Thyroid gland (tissue), 4 donors: ENCODE measurements at regions not wholly inside any gene's neighbourhood (a gene's known extent, or its start where the extent isn't known, plus 50 kb on each side); places are given as distances from the start of the nearest gene placed in this dataset.

Experiments used
- POLR2A ChIP-seq, 2 donors: fragments of 450-650 bp; IDR thresholded peaks; one replicate each; pipeline ENCODE4 v1.6.1; 2017; ENCODE audit warnings: antibody characterized with exemption in 2 of 2, mild to moderate bottlenecking in 2 of 2, moderate library complexity in 1 of 2
- TF ChIP-seq, protein P1 (sequence below), 6 experiments: fragments of 200-600 bp in 3 of 6; fragments of 450-650 bp in 3 of 6; sonication (generic) in 3 of 6; IDR thresholded peaks; one replicate each; pipeline ENCODE4 v1.5.1; 2016 to 2019; ENCODE audit warnings: antibody characterized with exemption in 6 of 6, mild to moderate bottlenecking in 2 of 6, inconsistent platforms in 1 of 6, moderate library complexity in 1 of 6

DNA sequence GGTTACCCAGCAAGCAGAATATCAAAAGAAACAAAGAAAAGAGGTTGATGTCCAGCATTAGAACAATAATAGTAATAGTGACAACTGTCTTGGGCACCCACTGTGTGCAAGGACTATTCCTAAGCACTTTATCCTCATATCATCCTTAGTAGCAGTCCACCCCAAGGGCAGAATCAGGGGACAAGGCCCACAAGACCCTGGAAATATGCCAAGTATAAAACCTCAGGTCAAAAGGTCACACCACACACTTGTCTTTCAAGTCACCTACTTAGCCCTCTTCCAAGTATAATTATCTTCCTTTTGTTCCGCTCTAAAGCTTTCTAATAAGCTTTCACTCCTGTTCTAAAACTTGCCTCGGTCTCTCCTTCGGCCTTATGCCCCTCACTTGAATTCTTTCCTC, 124.0 kb upstream of the STT3B start:
- TF ChIP-seq, protein P1, sequence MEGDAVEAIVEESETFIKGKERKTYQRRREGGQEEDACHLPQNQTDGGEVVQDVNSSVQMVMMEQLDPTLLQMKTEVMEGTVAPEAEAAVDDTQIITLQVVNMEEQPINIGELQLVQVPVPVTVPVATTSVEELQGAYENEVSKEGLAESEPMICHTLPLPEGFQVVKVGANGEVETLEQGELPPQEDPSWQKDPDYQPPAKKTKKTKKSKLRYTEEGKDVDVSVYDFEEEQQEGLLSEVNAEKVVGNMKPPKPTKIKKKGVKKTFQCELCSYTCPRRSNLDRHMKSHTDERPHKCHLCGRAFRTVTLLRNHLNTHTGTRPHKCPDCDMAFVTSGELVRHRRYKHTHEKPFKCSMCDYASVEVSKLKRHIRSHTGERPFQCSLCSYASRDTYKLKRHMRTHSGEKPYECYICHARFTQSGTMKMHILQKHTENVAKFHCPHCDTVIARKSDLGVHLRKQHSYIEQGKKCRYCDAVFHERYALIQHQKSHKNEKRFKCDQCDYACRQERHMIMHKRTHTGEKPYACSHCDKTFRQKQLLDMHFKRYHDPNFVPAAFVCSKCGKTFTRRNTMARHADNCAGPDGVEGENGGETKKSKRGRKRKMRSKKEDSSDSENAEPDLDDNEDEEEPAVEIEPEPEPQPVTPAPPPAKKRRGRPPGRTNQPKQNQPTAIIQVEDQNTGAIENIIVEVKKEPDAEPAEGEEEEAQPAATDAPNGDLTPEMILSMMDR (IDR thresholded peaks at IDR 0.05) = no peak
- TF ChIP-seq POLR2A (IDR thresholded peaks at IDR 0.05) = no peak
